Breast epithelium (tissue), 3 donors: ENCODE measurements at regions not wholly inside any gene's neighbourhood (a gene's known extent, or its start where the extent isn't known, plus 50 kb on each side); places are given as distances from the start of the nearest gene placed in this dataset.

Source experiments
- POLR2A ChIP-seq: fragments of 450-650 bp; IDR thresholded peaks from one replicate; pipeline ENCODE4 v1.6.1; 2016; ENCODE audit warnings: antibody characterized with exemption, mild to moderate bottlenecking, moderate library complexity
- POLR2AphosphoS5 ChIP-seq, 3 donors: sonication (generic); formaldehyde crosslinking; IDR thresholded peaks; one replicate each; pipeline ENCODE4 v1.6.1; 2017; ENCODE audit warnings: antibody characterized with exemption in 3 of 3
- TF ChIP-seq, protein P1 (sequence below), 3 donors: fragments of 450-650 bp; IDR thresholded peaks; one replicate each; pipeline ENCODE4 v1.5.1; 2016 to 2017; ENCODE audit warnings: antibody characterized with exemption in 3 of 3, mild to moderate bottlenecking in 3 of 3, moderate library complexity in 3 of 3

DNA sequence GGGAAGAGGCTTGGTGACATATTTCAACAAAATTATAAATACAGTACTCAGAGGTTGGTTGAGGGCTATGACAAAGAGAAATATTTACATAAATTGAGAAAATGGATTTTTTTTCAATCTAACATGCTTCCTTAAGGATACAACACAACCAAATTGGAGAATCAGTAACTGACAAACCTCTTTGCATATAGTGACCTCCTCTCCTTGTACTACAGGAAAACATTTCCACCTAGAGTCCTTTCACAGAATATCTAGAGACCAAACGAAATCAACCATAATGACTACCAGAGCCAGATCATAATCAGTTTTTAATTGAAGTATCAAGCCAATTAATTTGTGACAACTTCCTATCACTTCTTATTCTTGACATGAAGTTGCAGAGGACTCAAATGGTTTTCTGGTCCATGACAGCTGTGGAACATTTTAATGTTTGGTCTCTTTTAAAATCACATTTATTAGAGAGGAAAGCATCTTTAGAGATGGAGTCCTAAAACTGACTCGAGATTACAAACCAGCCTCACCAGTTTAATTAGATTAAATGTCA is 1636.5 kb upstream of the C9orf72 start:
- TF ChIP-seq, protein P1, sequence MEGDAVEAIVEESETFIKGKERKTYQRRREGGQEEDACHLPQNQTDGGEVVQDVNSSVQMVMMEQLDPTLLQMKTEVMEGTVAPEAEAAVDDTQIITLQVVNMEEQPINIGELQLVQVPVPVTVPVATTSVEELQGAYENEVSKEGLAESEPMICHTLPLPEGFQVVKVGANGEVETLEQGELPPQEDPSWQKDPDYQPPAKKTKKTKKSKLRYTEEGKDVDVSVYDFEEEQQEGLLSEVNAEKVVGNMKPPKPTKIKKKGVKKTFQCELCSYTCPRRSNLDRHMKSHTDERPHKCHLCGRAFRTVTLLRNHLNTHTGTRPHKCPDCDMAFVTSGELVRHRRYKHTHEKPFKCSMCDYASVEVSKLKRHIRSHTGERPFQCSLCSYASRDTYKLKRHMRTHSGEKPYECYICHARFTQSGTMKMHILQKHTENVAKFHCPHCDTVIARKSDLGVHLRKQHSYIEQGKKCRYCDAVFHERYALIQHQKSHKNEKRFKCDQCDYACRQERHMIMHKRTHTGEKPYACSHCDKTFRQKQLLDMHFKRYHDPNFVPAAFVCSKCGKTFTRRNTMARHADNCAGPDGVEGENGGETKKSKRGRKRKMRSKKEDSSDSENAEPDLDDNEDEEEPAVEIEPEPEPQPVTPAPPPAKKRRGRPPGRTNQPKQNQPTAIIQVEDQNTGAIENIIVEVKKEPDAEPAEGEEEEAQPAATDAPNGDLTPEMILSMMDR (IDR thresholded peaks at IDR 0.05): no peak
- TF ChIP-seq POLR2A (no peak), POLR2AphosphoS5 (IDR thresholded peaks at IDR 0.05) (no peak)
